ENCODE measurements at regions not wholly inside any gene's neighbourhood (a gene's known extent, or its start where the extent isn't known, plus 50 kb on each side); places are given as distances from the start of the nearest gene placed in this dataset.

GRCh38 chr9:105911104-105911911 is 217.0 kb downstream of the TMEM38B start:
- TF ChIP-seq MAX (IDR thresholded peaks at IDR 0.05; ENCODE audit: low read depth, low read length) (no peak), MYC (IDR thresholded peaks at IDR 0.05; ENCODE audit: low read depth, low read length) (no peak)
- no peak for DNase-seq (ENCODE audit: low read depth)
- H3K4me3 ChIP-seq (ENCODE audit: low read depth, low read length): no peak overlapping the region

GRCh38 chr9:105912157-105912862 is 218.0 kb downstream of the TMEM38B start:
- DNase-seq (ENCODE audit: low read depth): no peak
- TF ChIP-seq MAX (IDR thresholded peaks at IDR 0.05; ENCODE audit: low read depth, low read length): no peak
- no peak for TF ChIP-seq CTCF (IDR thresholded peaks at IDR 0.05; ENCODE audit: low read depth, low read length)
- TF ChIP-seq POLR2A (IDR thresholded peaks at IDR 0.05; ENCODE audit: extremely low read depth, insufficient read length): no peak
- no peak for TF ChIP-seq MYC (IDR thresholded peaks at IDR 0.05; ENCODE audit: low read depth, low read length)
- no peak overlapping the region for H3K4me3 ChIP-seq (ENCODE audit: low read depth, low read length)

GRCh38 chr9:105912863-105913516 is 218.6 kb downstream of the TMEM38B start:
- H3K4me3 ChIP-seq (ENCODE audit: low read depth, low read length): no peak overlapping the region
- DNase-seq (ENCODE audit: low read depth): no peak
- TF ChIP-seq MAX (IDR thresholded peaks at IDR 0.05; ENCODE audit: low read depth, low read length) (no peak), MYC (IDR thresholded peaks at IDR 0.05; ENCODE audit: low read depth, low read length) (no peak)

- TF ChIP-seq CTCF (IDR thresholded peaks at IDR 0.05; ENCODE audit: low read depth, low read length) (no peak), POLR2A (IDR thresholded peaks at IDR 0.05; ENCODE audit: extremely low read depth, insufficient read length) (no peak), MYC (IDR thresholded peaks at IDR 0.05; ENCODE audit: low read depth, low read length) (no peak), MAX (IDR thresholded peaks at IDR 0.05; ENCODE audit: low read depth, low read length) (no peak)
- H3K4me3 ChIP-seq (ENCODE audit: low read depth, low read length): no peak overlapping the region
- no peak for DNase-seq (ENCODE audit: low read depth)
Measured at GRCh38 chr9:105921057-105921726, 226.9 kb downstream of the TMEM38B start.

- H3K4me3 ChIP-seq (ENCODE audit: low read depth, low read length): no peak overlapping the region
- no peak for DNase-seq (ENCODE audit: low read depth)
- TF ChIP-seq MAX (IDR thresholded peaks at IDR 0.05; ENCODE audit: low read depth, low read length) (no peak), CTCF (IDR thresholded peaks at IDR 0.05; ENCODE audit: low read depth, low read length) (no peak), POLR2A (IDR thresholded peaks at IDR 0.05; ENCODE audit: extremely low read depth, insufficient read length) (no peak), MYC (IDR thresholded peaks at IDR 0.05; ENCODE audit: low read depth, low read length) (no peak)
Measured at GRCh38 chr9:105928416-105928815, 234.1 kb downstream of the TMEM38B start.

GRCh38 chr9:105930011-105930627 is 235.8 kb downstream of the TMEM38B start:
- H3K4me3 ChIP-seq (ENCODE audit: low read depth, low read length): no peak overlapping the region
- DNase-seq (ENCODE audit: low read depth): no peak
- no peak for TF ChIP-seq MAX (IDR thresholded peaks at IDR 0.05; ENCODE audit: low read depth, low read length)
- no peak for TF ChIP-seq POLR2A (IDR thresholded peaks at IDR 0.05; ENCODE audit: extremely low read depth, insufficient read length)

All from NB4 (cell line).